ENCODE measurements at regions not wholly inside any gene's neighbourhood (a gene's known extent, or its start where the extent isn't known, plus 50 kb on each side); places are given as distances from the start of the nearest gene placed in this dataset.

GRCh38 chr21:25467896-25468295, 139.4 kb downstream of the MRPL39 start (continued):
- TF ChIP-seq CHD7 (IDR thresholded peaks at IDR 0.05; ENCODE audit: insufficient replicate concordance, low read length): no peak
- TF ChIP-seq SIX5 (IDR thresholded peaks at IDR 0.05; ENCODE audit: low read depth, low read length): no peak
- TF ChIP-seq ZNF274 (IDR thresholded peaks at IDR 0.05; ENCODE audit: borderline replicate concordance, extremely low read depth, low read length): no peak
- no peak for TF ChIP-seq TCF12 (IDR thresholded peaks at IDR 0.05; ENCODE audit: low read depth, low read length)
- TF ChIP-seq E2F6 (IDR thresholded peaks at IDR 0.05): no peak
- no peak for TF ChIP-seq MAX (IDR thresholded peaks at IDR 0.05)
- TF ChIP-seq NANOG (IDR thresholded peaks at IDR 0.05; ENCODE audit: insufficient read depth, low read depth, low read length, poor library complexity, severe bottlenecking): no peak
- no peak for TF ChIP-seq SIRT6 (IDR thresholded peaks at IDR 0.05; ENCODE audit: low read length)
- no peak for TF ChIP-seq PHF8 (conservative IDR thresholded peaks at IDR 0.05; ENCODE audit: low read depth, low read length)
- TF ChIP-seq CHD1 (IDR thresholded peaks at IDR 0.05; ENCODE audit: low read depth, low read length): no peak
- TF ChIP-seq HDAC2 (IDR thresholded peaks at IDR 0.05; ENCODE audit: borderline replicate concordance in 1 of 2, low read depth in 2 of 2, low read length in 2 of 2): no peak
